ENCODE measurements at regions not wholly inside any gene's neighbourhood (a gene's known extent, or its start where the extent isn't known, plus 50 kb on each side); places are given as distances from the start of the nearest gene placed in this dataset.

DNA sequence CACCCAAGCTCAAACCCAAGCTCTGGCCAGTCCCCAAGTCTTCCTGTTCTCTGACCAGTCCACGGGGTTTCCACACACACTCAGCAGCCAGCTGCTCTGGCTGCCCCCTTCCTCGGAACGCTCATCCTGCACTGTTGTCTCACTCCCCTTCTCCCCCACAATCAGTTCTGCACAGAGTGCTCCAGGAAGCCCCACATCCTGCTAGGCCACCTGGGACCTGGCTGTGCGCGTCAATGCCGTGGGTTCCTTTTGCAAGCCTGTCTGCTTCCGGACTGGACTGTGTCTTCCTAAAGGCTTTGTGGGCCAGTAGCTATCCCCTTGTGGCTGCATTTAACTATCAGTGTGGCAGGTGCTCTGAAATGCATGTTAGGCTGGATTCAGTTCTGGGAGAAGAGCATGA is 605.0 kb upstream of the RAB6C start:
- Histone ChIP-seq H3K4me3 (ENCODE audit: low read depth, low read length) (no peak overlapping the region), H3K4me1 (ENCODE audit: control insufficient read depth, insufficient read depth, low read length) (no peaks in the 10 kb centered on the region), H3K27me3 (ENCODE audit: control insufficient read depth, insufficient read depth, low read length) (no peaks in the 10 kb centered on the region), H3K36me3 (ENCODE audit: control insufficient read depth, insufficient read depth, low read length) (no peaks in the 10 kb centered on the region), H3K9me3 (ENCODE audit: control insufficient read depth, insufficient read depth, low read length) (no peaks in the 10 kb centered on the region), H3K9ac (ENCODE audit: low read depth, low read length) (no peak overlapping the region)

- no peaks in the 10 kb centered on the region for H3K36me3 ChIP-seq (ENCODE audit: control insufficient read depth, insufficient read depth, low read length)
- H3K27me3 ChIP-seq (ENCODE audit: control insufficient read depth, insufficient read depth, low read length) = no peaks in the 10 kb centered on the region
- no peaks in the 10 kb centered on the region for H3K9me3 ChIP-seq (ENCODE audit: control insufficient read depth, insufficient read depth, low read length)
- H3K9ac ChIP-seq (ENCODE audit: low read depth, low read length) = no peak overlapping the region
- no peaks in the 10 kb centered on the region for H3K4me1 ChIP-seq (ENCODE audit: control insufficient read depth, insufficient read depth, low read length)
- H3K4me3 ChIP-seq (ENCODE audit: low read depth, low read length) = no peak overlapping the region
Observed at GRCh38 chr2:129375632-129376425, 603.6 kb upstream of the RAB6C start.

- no peak overlapping the region for H3K4me3 ChIP-seq (ENCODE audit: low read depth, low read length)
- H3K27me3 ChIP-seq (ENCODE audit: control insufficient read depth, insufficient read depth, low read length) = no peaks in the 10 kb centered on the region
- H3K9me3 ChIP-seq (ENCODE audit: control insufficient read depth, insufficient read depth, low read length) = no peaks in the 10 kb centered on the region
- H3K4me1 ChIP-seq (ENCODE audit: control insufficient read depth, insufficient read depth, low read length) = no peaks in the 10 kb centered on the region
- H3K36me3 ChIP-seq (ENCODE audit: control insufficient read depth, insufficient read depth, low read length) = no peaks in the 10 kb centered on the region
- no peak overlapping the region for H3K9ac ChIP-seq (ENCODE audit: low read depth, low read length)
Observed at GRCh38 chr2:129376426-129377077, 602.9 kb upstream of the RAB6C start.

- no peaks in the 10 kb centered on the region for H3K36me3 ChIP-seq (ENCODE audit: control insufficient read depth, insufficient read depth, low read length)
- no peaks in the 10 kb centered on the region for H3K4me1 ChIP-seq (ENCODE audit: control insufficient read depth, insufficient read depth, low read length)
- H3K4me3 ChIP-seq (ENCODE audit: low read depth, low read length) = no peak overlapping the region
- H3K9ac ChIP-seq (ENCODE audit: low read depth, low read length) = no peak overlapping the region
- H3K9me3 ChIP-seq (ENCODE audit: control insufficient read depth, insufficient read depth, low read length) = no peaks in the 10 kb centered on the region
- no peaks in the 10 kb centered on the region for H3K27me3 ChIP-seq (ENCODE audit: control insufficient read depth, insufficient read depth, low read length)
Observed at GRCh38 chr2:129377078-129377469, 602.4 kb upstream of the RAB6C start.

GRCh38 chr2:129378186-129378585 is 601.3 kb upstream of the RAB6C start:
- no peaks in the 10 kb centered on the region for H3K4me1 ChIP-seq (ENCODE audit: control insufficient read depth, insufficient read depth, low read length)
- no peak overlapping the region for H3K4me3 ChIP-seq (ENCODE audit: low read depth, low read length)
- no peaks in the 10 kb centered on the region for H3K9me3 ChIP-seq (ENCODE audit: control insufficient read depth, insufficient read depth, low read length)
- no peaks in the 10 kb centered on the region for H3K36me3 ChIP-seq (ENCODE audit: control insufficient read depth, insufficient read depth, low read length)
- no peaks in the 10 kb centered on the region for H3K27me3 ChIP-seq (ENCODE audit: control insufficient read depth, insufficient read depth, low read length)
- no peak overlapping the region for H3K9ac ChIP-seq (ENCODE audit: low read depth, low read length)

DNA sequence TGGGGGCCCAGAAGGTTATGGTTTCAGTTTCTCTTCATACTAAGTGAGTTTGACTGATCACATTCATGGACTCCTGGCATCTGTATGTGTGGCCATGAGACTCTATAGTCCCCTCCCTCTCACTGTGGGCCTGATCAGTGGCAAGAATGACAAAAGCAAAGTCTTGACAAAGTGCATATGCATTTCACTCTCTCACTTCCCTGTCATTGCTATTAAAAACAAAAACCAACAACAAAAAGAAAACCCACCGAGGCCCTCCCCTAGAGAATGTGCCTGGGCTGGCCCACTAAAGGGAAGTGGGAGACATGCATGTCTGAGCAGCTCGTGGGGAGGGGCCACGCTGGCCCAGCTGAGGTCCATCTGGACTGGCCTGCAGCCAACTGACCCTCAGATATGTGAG is 600.1 kb upstream of the RAB6C start:
- Histone ChIP-seq H3K36me3 (ENCODE audit: control insufficient read depth, insufficient read depth, low read length) (no peaks in the 10 kb centered on the region), H3K27me3 (ENCODE audit: control insufficient read depth, insufficient read depth, low read length) (no peaks in the 10 kb centered on the region), H3K4me3 (ENCODE audit: low read depth, low read length) (no peak overlapping the region), H3K4me1 (ENCODE audit: control insufficient read depth, insufficient read depth, low read length) (no peaks in the 10 kb centered on the region), H3K9ac (ENCODE audit: low read depth, low read length) (no peak overlapping the region), H3K9me3 (ENCODE audit: control insufficient read depth, insufficient read depth, low read length) (no peaks in the 10 kb centered on the region)

- H3K36me3 ChIP-seq (ENCODE audit: control insufficient read depth, insufficient read depth, low read length) = no peaks in the 10 kb centered on the region
- H3K9ac ChIP-seq (ENCODE audit: low read depth, low read length) = no peak overlapping the region
- no peaks in the 10 kb centered on the region for H3K4me1 ChIP-seq (ENCODE audit: control insufficient read depth, insufficient read depth, low read length)
- H3K9me3 ChIP-seq (ENCODE audit: control insufficient read depth, insufficient read depth, low read length) = no peaks in the 10 kb centered on the region
- no peaks in the 10 kb centered on the region for H3K27me3 ChIP-seq (ENCODE audit: control insufficient read depth, insufficient read depth, low read length)
- H3K4me3 ChIP-seq (ENCODE audit: low read depth, low read length) = no peak overlapping the region
Observed at GRCh38 chr2:129381789-129382188, 597.7 kb upstream of the RAB6C start.

DNA sequence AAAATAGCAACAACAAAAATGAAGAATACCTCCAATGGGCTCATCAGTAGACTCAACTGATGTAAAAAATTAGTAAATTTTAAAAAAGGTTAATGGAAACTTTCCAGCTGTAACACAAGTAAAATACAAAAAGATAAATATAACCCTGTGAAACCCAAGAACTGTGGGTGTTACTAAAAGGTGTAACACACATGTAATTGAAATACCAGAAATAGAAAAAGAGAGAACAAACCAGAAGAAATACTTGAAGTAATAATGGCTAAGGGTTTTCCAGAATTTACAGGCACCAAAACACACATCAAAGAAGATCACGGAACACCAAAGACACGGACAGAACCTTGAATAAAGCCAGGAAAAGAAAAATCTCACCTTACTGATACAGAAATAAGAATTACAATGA is 590.6 kb upstream of the RAB6C start:
- no peaks in the 10 kb centered on the region for H3K36me3 ChIP-seq (ENCODE audit: control insufficient read depth, insufficient read depth, low read length)
- H3K9me3 ChIP-seq (ENCODE audit: control insufficient read depth, insufficient read depth, low read length) = no peaks in the 10 kb centered on the region
- H3K9ac ChIP-seq (ENCODE audit: low read depth, low read length) = no peak overlapping the region
- no peaks in the 10 kb centered on the region for H3K27me3 ChIP-seq (ENCODE audit: control insufficient read depth, insufficient read depth, low read length)
- H3K4me3 ChIP-seq (ENCODE audit: low read depth, low read length) = no peak overlapping the region
- no peaks in the 10 kb centered on the region for H3K4me1 ChIP-seq (ENCODE audit: control insufficient read depth, insufficient read depth, low read length)

DNA sequence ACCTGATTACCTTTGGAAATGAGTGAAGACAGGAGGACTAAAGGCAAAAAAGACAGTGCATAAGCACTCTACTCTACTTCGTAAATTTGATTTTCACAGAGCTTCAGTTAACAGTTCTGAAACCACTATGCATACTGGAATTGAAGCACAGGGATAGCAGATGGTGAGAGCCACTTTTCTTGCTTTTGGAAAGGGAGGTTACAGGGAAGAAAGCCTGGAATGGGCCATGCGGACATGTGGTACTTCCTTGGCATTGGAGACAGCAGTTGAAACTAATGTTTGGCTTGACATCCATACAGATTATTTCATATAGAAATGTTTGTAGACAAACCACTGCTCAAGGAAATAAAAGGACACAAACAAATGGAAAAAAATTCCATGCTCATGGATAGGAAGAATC is 585.6 kb upstream of the RAB6C start:
- Histone ChIP-seq H3K36me3 (ENCODE audit: control insufficient read depth, insufficient read depth, low read length) (no peaks in the 10 kb centered on the region), H3K9me3 (ENCODE audit: control insufficient read depth, insufficient read depth, low read length) (no peaks in the 10 kb centered on the region), H3K4me3 (ENCODE audit: low read depth, low read length) (no peak overlapping the region), H3K27me3 (ENCODE audit: control insufficient read depth, insufficient read depth, low read length) (no peaks in the 10 kb centered on the region), H3K9ac (ENCODE audit: low read depth, low read length) (no peak overlapping the region), H3K4me1 (ENCODE audit: control insufficient read depth, insufficient read depth, low read length) (no peaks in the 10 kb centered on the region)

DNA sequence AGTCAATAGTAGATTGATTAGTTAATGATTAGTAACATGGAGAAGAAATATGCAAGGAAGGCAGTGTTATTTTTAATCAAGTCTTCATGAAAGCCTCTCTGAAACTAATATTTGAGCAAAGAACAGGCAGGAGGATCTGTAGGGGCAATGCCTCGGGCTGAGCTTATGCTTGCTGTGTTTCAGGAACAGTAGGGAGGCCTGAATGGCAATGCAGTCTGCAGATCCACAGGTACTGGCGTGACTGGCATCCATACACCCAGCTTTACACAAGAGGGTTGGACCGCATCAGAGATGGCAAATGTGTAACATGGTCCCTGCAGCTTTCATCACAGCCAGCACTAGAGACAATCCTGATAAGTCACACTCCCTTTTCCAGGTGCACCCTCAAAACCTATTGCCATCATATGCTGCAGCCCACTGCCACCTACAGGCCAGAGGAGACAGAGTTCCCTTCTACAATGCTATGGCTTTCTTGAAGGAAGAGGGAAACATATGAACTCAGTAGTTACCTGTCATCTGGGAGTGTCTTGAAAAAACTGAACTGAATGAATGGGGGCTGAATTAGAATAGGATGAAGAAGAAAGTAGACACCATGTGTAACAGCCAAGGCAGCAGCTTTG is 582.4 kb upstream of the RAB6C start:
- no peaks in the 10 kb centered on the region for H3K4me1 ChIP-seq (ENCODE audit: control insufficient read depth, insufficient read depth, low read length)
- H3K4me3 ChIP-seq (ENCODE audit: low read depth, low read length) = no peak overlapping the region
- no peak overlapping the region for H3K9ac ChIP-seq (ENCODE audit: low read depth, low read length)
- H3K36me3 ChIP-seq (ENCODE audit: control insufficient read depth, insufficient read depth, low read length) = no peaks in the 10 kb centered on the region
- H3K9me3 ChIP-seq (ENCODE audit: control insufficient read depth, insufficient read depth, low read length) = no peaks in the 10 kb centered on the region
- no peaks in the 10 kb centered on the region for H3K27me3 ChIP-seq (ENCODE audit: control insufficient read depth, insufficient read depth, low read length)

- H3K4me1 ChIP-seq (ENCODE audit: control insufficient read depth, insufficient read depth, low read length) = no peaks in the 10 kb centered on the region
- H3K9me3 ChIP-seq (ENCODE audit: control insufficient read depth, insufficient read depth, low read length) = no peaks in the 10 kb centered on the region
- H3K27me3 ChIP-seq (ENCODE audit: control insufficient read depth, insufficient read depth, low read length) = no peaks in the 10 kb centered on the region
- no peak overlapping the region for H3K9ac ChIP-seq (ENCODE audit: low read depth, low read length)
- H3K4me3 ChIP-seq (ENCODE audit: low read depth, low read length) = no peak overlapping the region
- no peaks in the 10 kb centered on the region for H3K36me3 ChIP-seq (ENCODE audit: control insufficient read depth, insufficient read depth, low read length)
Observed at GRCh38 chr2:129400826-129401225, 578.6 kb upstream of the RAB6C start.

- no peaks in the 10 kb centered on the region for H3K9me3 ChIP-seq (ENCODE audit: control insufficient read depth, insufficient read depth, low read length)
- no peaks in the 10 kb centered on the region for H3K4me1 ChIP-seq (ENCODE audit: control insufficient read depth, insufficient read depth, low read length)
- H3K4me3 ChIP-seq (ENCODE audit: low read depth, low read length) = no peak overlapping the region
- no peaks in the 10 kb centered on the region for H3K27me3 ChIP-seq (ENCODE audit: control insufficient read depth, insufficient read depth, low read length)
- H3K9ac ChIP-seq (ENCODE audit: low read depth, low read length) = no peak overlapping the region
- H3K36me3 ChIP-seq (ENCODE audit: control insufficient read depth, insufficient read depth, low read length) = no peaks in the 10 kb centered on the region
Observed at GRCh38 chr2:129402076-129402475, 577.4 kb upstream of the RAB6C start.
